T-helper 1 cell (primary cell): ENCODE measurements at regions not wholly inside any gene's neighbourhood (a gene's known extent, or its start where the extent isn't known, plus 50 kb on each side); places are given as distances from the start of the nearest gene placed in this dataset.

Experiments
- DNase-seq, 5 donors: peaks; one replicate each; pipeline ENCODE4 v3.0.0-alpha.2; 2012 to 2020

DNA sequence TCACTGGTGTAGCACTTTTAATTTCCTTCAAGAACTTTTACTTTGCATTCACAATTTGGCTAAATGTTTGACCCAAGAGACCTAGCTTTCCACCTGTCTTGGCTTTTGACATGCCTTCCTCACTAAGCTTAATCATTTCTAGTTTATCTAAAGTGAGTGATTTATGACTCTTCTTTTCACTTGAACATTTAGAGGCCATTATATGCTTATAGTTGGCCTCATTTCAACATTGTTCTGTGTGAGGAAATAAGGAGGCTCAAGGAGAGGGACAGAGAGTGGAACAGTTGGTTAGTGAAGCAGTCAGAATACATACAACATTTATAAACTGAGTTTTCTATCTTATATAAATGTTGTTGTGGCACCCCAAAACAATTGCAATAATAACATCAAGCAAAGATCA lies 489.3 kb upstream of the CDH2 start:
- no peak for DNase-seq

DNA sequence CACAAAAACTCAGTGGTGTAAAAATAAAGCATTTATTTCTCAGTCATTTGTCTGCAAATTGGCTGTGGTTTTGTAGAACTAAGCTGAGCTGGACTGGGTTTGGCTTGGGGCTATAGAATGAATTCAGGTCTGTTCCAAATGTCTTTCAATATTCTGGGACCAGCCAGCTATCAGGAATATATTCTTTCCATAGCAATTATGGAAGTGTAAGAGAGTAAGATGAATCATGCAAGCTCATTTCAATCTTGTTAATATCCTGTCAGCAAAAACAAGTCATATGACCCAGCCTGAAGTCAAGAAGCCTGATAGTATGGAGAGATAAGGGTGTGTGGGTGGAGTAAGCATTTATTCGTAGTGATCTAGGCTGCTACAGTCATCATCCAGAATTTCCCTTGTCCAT lies 481.0 kb upstream of the CDH2 start:
- DNase-seq = no peak

DNA sequence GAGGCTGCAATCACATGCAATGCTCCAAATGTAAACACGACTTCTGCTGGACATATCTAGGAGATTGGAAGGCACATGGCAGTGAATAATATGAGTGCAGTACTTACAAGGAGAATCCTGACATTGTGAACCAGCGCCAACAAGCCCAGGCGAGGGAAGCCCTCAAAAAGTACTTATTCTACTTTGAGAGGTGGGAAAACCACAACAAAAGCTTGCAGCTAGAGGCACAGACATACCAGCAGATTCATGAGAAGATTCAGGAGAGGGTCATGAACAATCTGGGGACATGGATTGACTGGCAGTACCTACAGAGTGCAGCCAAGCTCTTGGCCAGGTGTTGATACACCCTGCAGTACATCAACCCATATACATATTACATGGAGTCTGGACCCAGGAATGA lies 475.7 kb upstream of the CDH2 start:
- DNase-seq = no peak

DNA sequence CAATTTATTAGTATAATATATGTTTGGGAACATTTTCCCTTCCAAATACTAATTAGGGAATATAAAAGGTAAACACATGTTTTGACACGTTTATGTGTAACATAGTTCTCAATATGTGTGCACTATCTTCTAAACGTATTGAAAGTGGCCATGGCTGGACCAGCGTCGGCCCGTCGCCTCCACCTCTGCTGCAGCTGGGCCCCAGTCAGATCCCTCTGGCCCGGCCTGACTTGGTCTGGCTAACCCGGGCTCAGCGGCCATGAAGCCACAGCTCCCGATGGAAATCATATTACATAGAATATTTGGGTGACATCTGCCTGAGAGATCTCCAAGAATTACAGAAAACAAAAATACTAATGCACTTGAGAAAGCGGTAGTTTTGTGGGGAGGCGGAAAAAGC lies 474.4 kb upstream of the CDH2 start:
- DNase-seq = no peak

DNA sequence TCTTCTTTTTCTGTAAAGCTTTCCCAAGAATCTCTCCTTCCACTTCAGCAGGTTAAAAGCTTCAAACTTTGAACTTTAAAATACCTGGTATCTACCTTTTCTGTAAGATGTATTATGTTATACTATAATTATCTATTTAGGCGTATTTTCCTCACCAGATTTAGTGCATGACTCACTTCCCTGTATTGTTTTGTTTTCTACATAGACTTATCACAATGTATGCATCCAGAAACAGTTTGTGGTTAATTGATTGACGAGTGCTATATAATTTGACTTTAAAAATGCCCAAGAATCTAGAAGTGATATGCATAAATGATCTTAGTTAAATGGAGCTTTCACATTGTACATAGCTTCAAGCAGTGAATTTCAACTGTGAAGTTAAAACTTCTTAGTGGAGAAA lies 473.9 kb upstream of the CDH2 start:
- no peak for DNase-seq

DNA sequence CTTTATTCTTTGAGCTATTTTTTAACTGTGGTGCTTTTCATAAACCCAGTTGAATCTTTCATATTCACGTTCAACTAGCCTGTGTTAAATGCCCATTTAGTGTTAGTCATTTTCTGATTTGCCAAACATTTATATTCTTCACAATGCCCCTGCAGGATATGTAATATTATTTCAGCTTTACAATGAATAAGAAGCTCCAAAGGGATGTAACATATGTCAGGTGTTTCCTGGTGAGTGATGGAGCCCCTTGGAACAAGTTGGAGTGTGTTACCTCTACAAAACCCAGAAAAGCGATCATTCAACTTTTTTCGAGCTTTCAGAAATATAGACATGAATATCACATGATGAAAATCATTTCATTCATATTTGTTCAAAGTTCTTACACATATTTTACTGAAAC lies 471.0 kb upstream of the CDH2 start:
- DNase-seq = no peak

DNA sequence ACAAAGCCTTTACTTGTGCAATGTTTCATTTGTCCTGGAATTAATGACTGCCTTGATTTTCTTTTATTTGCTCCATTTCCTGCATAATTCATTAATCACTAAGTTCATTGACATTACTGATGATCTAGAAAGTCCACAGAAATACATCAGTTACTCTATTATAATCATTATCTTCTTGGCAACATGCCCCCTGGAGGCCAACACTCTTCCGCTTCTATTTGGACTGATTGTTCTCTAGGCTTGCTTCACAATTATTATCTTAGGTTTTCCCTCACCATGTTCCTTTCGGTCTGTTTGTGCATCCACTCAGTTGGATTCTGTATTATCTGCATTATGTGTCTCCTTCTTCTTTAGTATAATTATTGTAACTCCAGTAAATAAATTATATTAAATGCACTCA lies 461.0 kb upstream of the CDH2 start:
- DNase-seq = no peak

DNA sequence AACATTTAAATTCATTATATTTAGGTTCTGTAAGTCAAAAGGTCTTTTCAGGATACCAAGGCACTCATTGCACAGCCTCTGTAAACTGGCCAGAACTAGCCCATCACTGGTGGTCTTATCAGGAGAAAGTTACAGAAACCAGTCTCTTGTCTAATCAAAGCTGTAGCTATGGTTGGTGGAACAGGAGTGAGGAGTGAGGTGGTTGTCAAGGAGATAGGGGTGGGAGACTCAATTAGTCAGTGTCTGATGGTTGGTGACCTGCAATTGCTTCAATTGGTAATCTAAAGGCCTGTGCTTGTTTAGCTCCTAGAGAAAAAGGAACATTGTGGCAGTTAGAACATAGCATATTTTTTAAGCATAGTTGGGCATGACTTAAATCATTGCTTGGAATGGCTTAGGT lies 458.6 kb upstream of the CDH2 start:
- DNase-seq = no peak

DNA sequence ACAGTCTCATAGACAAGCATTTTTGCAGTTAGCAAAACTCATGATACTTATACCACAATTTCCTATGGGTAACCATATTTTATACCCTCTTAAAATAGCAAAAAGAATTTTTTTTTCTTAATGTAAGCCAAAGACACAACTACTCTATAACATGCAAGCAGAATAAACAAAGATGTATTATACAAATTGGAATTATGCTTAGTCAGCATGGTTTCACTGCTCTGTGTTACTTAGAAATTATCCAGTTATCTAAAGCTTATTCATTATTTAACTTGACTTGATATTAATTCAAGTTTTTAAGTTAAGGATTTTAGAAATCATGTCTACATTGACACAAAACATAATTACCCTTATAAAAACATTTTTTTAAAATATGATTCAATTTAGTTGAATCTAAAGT lies 449.8 kb upstream of the CDH2 start:
- DNase-seq = no peak

DNA sequence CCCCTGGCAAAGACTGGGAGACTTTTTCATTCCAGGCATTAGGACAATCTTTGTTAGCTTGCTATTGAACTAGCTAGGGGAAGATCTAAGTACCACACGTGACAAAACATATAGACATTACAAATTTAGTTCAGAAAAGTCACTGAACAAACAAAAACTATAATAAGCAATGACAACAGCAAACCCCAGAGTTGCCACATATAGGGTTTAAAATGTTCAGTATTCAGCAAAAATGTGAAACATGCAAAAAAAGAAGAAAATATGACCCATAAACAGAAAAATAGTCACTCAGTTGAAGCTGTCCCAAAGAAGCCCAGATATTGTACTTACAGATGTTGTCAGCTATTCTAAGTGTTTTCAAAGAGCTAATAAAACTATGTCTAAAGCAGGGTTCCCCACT lies 431.1 kb upstream of the CDH2 start:
- no peak for DNase-seq

DNA sequence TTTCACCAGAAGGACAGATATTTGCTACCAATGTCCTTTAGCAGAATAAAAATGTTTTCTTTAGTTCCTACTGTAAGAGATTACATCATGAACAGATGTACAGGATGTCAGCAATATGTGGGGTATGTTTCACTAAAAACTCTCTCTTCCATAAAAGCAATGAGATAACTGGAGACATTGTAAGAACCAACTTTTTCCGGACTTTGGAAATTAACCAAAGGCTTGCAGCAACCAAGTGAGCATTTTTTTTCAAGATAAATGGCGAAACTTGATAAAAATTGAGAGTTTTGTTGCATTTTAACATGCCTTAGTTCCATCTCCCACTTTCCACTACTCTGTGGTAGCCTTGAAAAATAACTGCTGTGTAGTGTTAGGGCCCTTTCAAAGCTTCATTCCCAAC lies 429.8 kb upstream of the CDH2 start:
- DNase-seq = no peak

DNA sequence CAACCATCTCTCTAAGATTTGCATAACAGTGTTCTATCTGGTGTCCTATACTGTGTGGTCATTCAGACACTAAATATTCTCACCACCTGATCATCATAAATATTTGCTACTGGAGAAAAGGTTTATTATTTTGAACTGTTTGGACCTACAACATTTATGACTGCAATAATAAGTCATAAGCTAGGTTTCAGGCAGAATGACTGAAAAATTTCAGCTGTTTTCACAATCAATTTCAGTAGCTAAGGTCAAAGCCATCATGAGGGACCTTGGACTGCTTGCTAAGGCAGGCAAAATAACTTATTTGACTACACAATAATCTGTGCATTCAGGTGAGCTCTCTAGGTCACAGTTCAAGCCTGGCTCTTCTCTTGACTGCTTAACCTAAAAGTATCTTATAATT lies 425.5 kb upstream of the CDH2 start:
- no peak for DNase-seq

DNA sequence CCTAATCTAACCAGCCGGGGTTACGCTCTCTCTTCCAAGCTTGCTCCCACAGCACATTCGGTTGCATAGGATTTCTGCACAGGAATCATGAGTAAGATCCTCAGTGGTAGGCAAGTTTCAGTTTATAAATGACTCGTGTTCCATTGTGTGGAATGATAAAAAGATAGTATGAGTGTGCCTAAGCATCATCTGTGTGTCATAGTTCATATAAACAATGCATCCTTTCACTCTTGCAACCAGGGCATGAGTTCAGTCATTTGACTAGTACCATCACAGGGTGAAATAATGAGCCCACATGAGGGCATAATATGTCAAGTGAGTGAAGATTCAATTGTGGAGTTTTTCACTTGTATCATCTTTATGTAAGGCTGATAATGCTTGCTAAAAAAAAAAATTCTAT lies 417.1 kb upstream of the CDH2 start:
- no peak for DNase-seq

DNA sequence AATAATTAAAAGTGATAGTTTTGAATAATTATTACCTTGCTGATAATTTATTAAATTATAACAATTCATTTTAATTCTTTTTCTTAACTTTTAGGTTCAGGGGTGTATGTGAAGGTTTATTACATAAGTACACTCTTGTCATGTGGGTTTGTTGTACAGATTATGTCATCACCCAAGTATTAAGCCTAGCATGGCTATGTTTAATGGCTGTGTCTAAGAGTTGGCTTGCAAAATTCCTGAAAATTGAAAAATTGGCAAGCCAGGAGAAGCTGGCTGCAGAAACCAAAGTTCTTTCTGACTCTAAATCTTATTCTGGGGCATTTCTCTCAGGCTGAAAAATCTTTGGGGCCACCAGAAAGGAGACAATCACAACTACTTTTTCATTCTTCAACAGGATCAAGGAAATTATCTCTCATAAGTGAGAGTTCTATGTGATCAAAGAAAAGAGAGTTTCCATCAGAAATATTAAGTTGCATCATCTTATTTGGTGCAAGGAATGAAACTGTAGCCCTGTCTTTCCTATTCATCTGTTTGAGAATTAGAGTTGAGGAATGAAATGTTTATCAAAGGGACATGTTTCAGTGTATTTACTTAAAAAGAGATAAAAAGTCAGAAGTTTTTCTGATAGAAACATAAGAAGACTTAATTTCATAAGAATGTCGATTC lies 412.1 kb upstream of the CDH2 start:
- no peak for DNase-seq

DNA sequence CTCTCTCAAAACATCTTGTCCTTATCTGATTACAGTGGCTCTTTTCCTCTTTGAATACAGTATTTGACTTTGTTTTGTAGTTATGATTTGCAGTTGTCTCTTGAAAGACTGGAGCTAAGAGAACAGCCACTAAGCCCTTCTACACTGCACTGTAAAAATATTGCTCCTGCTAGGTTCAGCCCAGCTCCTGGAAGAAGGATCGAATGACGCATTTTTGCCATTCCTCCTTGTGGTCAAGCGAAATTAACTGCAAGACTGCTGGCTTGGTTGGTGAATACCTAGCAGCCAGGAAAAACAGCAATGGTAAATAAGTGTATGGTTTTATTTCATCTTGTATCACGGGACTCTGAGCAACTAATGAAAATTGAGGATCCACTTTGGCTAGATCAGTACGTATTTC lies 407.8 kb upstream of the CDH2 start:
- no peak for DNase-seq

DNA sequence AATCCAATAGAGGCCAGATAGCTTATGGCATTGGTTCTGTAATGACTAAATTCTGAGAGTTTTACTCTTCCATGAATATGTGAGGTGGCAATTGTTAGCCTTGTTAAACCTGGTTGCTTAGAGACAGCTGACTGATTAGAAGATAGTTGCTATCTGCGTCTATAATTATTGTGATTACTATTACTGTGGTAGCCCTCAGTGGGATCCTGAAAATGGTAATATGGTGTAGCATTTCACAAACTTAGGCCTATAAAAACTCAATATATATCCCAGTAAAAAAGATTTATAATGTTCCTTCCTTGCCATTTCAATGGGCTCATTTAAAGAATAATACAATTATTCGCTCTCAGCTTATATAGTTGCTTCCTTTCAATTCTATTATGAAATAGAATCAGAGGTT lies 405.8 kb upstream of the CDH2 start:
- no peak for DNase-seq

DNA sequence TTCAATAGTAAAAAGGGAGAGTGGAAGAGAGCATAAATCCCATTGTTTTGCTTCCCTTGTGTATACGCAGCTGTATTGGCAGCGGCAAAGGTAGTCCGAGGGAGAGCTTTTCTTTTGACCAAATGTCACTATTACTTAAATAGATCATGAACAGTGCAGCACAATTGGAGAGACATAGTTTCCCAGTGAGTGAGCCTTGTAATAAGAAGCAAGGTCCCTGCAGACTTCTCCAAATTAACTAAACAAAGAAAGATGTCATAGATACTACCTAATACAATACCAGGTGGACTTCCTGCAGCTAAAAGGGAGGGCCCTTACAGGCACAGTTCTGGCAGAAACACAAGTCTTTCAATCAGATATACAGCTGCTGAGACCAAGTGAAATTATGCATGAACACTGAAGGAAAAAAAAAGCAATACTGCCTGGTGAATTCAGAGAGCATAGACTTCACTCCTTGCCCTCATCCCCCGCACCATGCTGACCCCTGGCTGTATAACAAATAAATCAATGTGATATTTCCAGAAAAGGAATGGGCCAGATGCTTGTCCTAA lies 404.7 kb upstream of the CDH2 start:
- no peak for DNase-seq

DNA sequence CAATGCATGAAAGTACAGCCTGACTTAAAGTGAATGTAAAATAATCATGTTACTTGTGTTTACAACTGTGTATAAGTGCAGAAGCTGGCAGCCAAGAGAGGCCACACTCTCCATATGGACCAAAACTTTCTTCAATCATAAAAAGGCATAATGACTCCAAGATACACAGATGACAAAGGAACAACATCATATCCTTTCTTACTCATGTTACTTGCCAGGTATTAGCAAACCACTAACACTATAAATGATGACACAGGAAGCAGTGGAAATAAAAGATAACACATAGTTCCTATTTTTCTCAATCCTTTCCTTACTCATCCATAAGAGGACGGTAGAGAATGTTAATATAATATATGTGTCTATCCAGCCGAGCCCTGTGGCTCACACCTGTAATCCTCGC lies 400.0 kb upstream of the CDH2 start:
- no peak for DNase-seq

DNA sequence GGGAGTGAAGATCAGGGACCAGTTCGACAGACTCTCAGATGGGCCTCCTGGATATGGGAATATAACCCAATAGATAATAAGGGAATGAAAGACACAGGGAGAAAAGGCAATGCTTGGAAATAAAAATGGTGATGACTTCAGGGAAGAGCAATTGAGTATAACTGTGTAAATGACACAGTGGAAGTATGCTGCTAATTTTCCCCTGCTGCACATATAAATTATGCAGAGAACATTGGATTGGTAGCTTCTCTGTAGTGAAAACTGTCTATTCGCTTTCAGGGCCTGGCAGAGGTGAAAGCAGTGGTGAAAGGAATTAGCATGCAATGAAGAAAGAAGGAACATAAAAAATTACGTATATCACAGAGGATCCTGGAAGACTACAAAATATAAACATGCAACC lies 398.2 kb upstream of the CDH2 start:
- DNase-seq = no peak

DNA sequence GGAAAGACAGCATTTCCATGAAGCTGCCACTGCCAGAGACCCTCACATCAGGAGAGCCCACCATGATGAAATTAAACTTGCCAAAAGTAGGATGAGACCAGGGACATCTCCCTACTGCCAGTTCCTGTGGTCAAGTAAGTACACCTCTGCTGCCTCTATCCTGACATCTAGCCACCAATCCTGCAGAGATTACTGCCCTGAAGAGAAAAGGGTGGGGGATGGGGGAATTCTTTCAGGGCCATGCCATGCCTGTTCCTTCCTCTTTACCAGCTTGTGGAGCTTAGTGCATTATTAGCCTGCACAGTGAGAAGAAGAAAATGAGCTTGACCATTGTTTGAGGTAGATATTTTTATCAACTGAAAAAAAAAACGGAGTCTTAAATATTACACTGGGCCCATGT lies 397.2 kb upstream of the CDH2 start:
- DNase-seq = no peak

DNA sequence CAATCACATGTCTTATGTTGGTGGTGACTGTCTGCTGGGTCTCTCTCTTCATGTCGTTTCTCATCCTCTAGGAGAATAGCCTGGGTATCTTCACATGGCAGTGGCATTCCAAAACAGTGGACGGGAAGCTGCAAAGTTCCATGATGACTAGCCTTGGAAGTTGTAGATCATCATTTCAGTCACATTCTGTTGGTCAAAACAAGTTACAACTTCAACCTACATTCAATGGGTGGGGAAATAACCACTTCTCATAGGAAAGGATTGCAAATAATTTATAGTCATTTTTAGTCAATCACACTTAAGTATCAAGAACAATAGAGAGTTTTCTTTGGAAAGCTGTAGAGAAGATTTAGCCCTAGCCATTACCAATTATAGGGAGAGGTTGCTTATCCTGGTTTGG lies 395.0 kb upstream of the CDH2 start:
- DNase-seq = no peak

DNA sequence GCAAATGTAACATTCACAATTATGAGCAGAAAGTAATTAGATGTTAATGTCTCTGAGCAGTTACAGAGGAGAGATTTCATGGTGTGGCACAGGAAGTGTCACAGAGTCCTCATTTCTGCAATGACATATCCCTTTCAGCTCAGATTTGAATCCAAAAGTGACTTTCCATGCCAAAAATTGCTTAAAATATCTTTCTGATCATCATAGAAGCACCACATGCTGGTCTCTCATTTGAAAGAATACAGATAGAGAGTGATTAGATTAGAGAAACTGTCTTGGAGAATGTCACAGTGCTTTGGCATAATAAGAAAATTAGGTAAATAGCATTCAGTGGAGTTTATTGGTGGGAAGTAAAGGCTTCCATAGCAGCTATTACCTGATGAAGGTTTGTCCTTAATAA lies 383.4 kb upstream of the CDH2 start:
- DNase-seq = no peak

DNA sequence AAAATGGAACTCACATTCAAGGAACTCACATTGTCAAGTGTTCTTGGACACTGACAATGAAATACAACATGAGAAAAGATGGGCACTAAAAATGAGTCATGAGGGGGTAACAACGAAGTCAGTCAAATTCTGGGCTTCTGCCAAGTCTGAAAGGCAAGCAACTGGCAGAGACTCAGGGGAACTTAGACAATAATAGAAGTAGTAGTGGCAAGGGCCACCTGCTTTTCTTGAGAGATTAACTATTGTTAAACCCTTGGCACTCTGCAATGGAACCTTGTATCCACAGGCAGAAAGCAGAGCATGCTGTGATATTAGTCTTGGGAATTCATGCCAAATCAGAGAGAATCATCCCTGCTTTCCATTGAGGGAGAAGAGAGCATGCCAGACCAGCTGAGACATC lies 382.6 kb upstream of the CDH2 start:
- DNase-seq = no peak

DNA sequence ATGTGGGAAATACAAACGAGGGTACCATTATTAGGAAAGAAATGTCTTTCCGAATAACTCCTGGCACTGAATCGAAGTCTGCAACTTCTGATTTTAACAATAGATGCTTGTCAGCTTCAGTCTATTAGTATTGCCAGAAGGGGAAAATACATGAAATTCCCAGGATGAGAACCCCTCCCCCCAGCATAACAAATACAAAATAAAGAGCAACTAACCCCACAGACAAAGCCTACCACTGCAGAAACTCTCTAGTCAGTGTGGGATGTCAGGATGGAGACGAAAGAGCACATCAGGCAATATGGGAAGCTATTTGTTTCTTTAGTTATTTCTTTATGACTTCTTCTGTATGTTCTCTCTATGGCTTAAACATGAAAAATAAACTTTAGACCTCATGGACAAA lies 365.0 kb upstream of the CDH2 start:
- DNase-seq = no peak

DNA sequence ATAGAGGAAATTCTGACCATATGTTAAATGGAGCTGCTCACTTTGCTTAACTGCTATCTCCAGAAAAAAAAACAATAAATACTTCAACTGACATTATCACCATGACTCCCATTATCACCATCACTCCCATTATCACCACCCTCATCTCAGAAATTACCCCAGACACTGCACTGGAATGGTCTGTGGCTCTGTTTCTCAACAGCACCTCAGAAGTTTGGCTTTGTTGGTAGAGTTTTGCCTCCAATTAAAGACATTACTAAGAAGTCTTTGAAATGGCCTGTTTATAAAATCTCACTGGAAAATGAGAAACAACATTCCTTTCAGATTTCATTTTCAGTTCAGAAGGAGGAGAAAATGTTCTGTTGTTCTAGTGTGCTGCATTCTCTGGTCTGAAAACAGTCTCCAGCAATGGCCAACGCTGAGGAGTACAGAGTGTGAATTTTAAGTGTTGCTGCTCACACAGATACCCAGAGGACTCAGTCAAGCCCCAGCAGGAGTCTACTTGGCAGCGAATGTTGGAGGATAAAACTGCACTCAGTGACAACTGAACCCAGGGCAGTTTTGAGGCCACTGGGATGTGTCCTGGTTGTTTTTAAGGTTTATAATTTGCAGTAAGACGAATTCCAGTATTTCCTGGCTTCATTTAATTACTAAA lies 364.5 kb upstream of the CDH2 start:
- no peak for DNase-seq
